ENCODE measurements at regions not wholly inside any gene's neighbourhood (a gene's known extent, or its start where the extent isn't known, plus 50 kb on each side); places are given as distances from the start of the nearest gene placed in this dataset.

DNA sequence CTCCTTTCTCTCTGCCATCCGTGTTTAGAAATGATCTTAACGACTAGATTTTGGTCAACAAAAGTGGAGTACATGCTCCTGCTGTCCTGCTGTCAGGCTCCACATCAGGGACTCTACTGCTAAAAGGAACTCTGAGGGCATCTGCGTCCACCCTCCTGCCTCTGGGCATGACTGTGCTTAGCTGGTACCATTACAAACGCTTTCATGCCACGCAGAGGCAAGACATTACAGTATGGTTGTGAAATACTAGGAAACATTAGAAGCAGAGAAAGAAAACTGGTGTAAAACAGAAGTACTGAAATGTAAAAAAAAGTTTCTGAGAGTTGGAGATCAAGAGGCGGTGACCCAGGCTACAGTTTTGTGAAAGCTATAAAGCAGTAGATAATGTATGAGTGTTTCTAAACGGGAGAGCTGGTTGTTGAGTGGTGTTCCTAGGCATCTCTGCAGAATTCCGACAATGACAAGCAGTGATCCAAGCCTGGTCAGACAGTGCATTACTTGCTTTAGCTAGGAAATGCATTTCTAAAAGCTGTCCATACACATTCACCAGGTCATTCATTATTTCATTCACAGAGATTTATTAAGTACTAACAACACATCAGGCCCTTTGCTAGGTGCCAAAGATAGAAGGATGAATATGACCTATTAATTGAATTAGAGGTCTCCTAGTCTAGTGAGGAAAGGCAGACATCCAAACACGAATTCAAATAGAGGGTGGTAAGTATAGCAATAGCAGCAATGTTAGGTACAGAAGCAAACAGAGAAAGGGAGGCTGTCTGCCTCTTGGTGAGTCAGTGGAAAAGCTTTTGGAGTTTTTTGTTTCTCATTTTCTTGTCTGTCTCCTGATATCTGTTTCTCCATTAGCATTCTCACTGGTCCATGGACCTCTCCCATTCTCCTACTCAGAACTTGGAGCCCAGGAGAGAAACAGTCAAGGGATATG, 401.9 kb downstream of the LMO4 start:
- TF ChIP-seq, protein P1, sequence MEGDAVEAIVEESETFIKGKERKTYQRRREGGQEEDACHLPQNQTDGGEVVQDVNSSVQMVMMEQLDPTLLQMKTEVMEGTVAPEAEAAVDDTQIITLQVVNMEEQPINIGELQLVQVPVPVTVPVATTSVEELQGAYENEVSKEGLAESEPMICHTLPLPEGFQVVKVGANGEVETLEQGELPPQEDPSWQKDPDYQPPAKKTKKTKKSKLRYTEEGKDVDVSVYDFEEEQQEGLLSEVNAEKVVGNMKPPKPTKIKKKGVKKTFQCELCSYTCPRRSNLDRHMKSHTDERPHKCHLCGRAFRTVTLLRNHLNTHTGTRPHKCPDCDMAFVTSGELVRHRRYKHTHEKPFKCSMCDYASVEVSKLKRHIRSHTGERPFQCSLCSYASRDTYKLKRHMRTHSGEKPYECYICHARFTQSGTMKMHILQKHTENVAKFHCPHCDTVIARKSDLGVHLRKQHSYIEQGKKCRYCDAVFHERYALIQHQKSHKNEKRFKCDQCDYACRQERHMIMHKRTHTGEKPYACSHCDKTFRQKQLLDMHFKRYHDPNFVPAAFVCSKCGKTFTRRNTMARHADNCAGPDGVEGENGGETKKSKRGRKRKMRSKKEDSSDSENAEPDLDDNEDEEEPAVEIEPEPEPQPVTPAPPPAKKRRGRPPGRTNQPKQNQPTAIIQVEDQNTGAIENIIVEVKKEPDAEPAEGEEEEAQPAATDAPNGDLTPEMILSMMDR (IDR thresholded peaks at IDR 0.05), result no peak
- ATAC-seq (no peak), DNase-seq (no peak)
- Histone ChIP-seq H3K4me3 (no peak overlapping the region), H3K27ac (no peak overlapping the region), H3K9me3 (no peaks in the 10 kb centered on the region), H3K4me1 (no peaks in the 10 kb centered on the region), H3K27me3 (ENCODE audit: insufficient read depth in 3 of 3, low read length in 2 of 3) (no peaks in the 10 kb centered on the region), H3K36me3 (ENCODE audit: insufficient read depth in 1 of 2, low read depth in 1 of 2) (no peaks in the 10 kb centered on the region)
- WGBS, 3 donors, result 67 to 70% (median 69%) methylated on average over 9 of the region's 9 CpGs
- intact Hi-C loops (cut with DNase I), result loop anchor here in 1 of 2 donors (5.0 kb wide), 1 partner anchor 843 kb away; no protein-coding TSS in a partner anchor

DNA sequence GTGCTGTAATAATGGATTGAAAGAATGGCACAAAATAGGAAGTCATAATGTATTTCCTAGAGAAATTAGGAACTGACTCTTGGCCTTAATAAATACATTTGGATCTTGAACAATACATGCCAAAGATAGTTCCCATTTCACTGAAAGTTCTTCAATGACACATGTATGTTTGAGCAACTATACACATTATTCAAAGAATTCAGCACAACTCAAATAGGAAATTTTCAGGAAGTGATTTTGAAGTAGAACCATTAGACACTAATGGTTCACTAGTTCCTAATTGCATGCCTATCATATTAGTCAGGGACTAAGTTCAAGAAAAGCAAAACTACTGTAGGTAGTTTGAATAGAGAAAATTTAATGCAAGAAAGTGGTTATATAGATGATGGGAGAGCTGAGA, 404.7 kb downstream of the LMO4 start:
- intact Hi-C loops (cut with DNase I), result loop anchor here in 1 of 2 donors (5.0 kb wide), 1 partner anchor 846 kb away; no protein-coding TSS in a partner anchor
- TF ChIP-seq, protein P1 (IDR thresholded peaks at IDR 0.05), result no peak
- no peak overlapping the region for H3K27ac ChIP-seq
- H3K9me3 ChIP-seq, result no peaks in the 10 kb centered on the region
- ATAC-seq, result no peak
- H3K36me3 ChIP-seq (ENCODE audit: insufficient read depth in 1 of 2, low read depth in 1 of 2), result no peaks in the 10 kb centered on the region
- DNase-seq, result no peak
- no peaks in the 10 kb centered on the region for H3K27me3 ChIP-seq (ENCODE audit: insufficient read depth in 3 of 3, low read length in 2 of 3)
- H3K4me1 ChIP-seq, result no peaks in the 10 kb centered on the region
- no peak overlapping the region for H3K4me3 ChIP-seq

DNA sequence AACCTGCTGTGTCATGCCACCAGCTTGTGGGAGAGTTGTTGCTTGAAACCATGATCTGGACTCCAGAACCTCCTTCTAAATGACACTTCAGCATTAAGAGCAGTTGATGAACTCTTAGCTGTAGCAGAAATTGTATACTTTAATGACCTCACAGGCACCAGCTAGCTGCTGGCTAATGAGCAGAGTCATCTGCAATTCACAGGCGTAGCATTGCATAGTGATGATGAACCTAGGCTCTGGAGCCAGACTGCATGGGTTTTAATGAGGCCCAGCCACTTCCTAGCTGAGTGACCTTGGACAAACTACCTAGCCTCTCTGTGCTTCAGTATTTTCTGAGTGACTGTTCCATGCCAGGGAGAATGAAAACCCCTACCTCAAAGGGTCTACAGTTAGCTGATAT, 407.1 kb downstream of the LMO4 start:
- Histone ChIP-seq H3K27ac (no peak overlapping the region), H3K4me3 (no peak overlapping the region), H3K27me3 (ENCODE audit: insufficient read depth in 3 of 3, low read length in 2 of 3) (no peaks in the 10 kb centered on the region), H3K36me3 (ENCODE audit: insufficient read depth in 1 of 2, low read depth in 1 of 2) (no peaks in the 10 kb centered on the region), H3K4me1 (no peaks in the 10 kb centered on the region), H3K9me3 (no peaks in the 10 kb centered on the region)
- WGBS, 3 donors, result 85 to 88% (median 88%) methylated on average over 1 of the region's 1 CpG
- intact Hi-C loops (cut with DNase I), result no loop called here
- TF ChIP-seq, protein P1 (IDR thresholded peaks at IDR 0.05), result no peak
- ATAC-seq, result no peak
- DNase-seq, result no peak

DNA sequence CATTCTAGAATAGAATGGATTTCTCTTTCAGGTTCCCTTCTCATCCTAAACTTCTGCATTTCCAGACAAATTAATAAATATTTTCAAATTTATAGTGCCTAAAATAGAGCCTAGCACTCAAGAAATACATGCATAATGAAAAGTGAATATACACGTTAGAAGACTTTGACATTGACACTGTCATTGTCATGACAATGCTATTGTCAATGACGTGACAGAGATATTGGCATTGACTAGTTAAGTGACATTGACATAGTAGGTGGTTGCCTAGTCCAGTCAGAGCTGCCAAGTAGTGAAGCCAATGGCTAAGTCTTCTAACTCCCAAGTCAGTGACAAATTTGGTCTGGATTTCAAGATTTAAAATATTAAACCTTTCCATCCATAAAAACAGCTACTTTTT, 410.5 kb downstream of the LMO4 start:
- H3K4me1 ChIP-seq, result no peaks in the 10 kb centered on the region
- DNase-seq, result no peak
- no peaks in the 10 kb centered on the region for H3K27me3 ChIP-seq (ENCODE audit: insufficient read depth in 3 of 3, low read length in 2 of 3)
- WGBS, 3 donors, result 73 to 90% (median 77%) methylated on average over 2 of the region's 2 CpGs
- no peaks in the 10 kb centered on the region for H3K9me3 ChIP-seq
- no peak for ATAC-seq
- TF ChIP-seq, protein P1 (IDR thresholded peaks at IDR 0.05), result no peak
- no peaks in the 10 kb centered on the region for H3K36me3 ChIP-seq (ENCODE audit: insufficient read depth in 1 of 2, low read depth in 1 of 2)
- intact Hi-C loops (cut with DNase I), result no loop called here
- H3K27ac ChIP-seq, result no peak overlapping the region
- no peak overlapping the region for H3K4me3 ChIP-seq
